Inferior parietal cortex (tissue), 1 donor: ENCODE measurements at regions not wholly inside any gene's neighbourhood (a gene's known extent, or its start where the extent isn't known, plus 50 kb on each side); places are given as distances from the start of the nearest gene placed in this dataset.
"Not testable (repeated sequence)": the region's sequence is repeated elsewhere in the genome, so short reads cannot be mapped to it uniquely, and the experiment has no call there.

Experiments
- DNase-seq: peaks from one replicate; pipeline ENCODE4 v3.0.0-alpha.2; 2016; ENCODE audit errors: extremely low spot score

DNA sequence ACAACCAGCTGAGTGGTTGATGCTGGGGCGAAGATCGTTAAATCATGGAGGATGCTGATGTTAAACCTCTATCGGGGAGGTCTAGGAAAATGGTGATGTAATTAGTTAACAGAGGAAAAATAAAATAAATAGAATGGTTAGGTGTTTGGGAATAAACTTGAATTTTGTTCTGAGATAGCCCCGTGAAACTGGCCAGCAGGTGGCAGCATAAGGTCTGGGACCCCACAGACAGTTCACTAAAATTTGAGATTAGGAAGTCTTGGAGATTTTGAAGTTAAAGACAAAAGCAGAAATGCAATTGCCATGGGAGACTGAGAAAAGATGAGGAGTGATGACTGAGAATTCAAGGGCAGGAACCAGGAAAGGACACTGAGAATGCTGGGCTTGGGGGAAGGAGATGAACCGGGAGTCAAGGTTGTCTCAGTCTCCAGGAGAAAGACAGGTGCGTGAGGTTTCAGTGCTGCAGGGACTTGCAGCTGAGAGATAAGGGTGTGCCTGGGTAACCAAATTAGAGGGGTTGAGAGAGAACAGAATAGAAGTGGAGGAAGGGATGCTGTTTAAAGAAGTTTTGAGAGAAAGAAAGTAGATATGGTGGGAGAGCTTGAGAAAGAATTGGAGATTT is 248.0 kb downstream of the ZNF92 start:
- peak; percentile 17 for DNase-seq

DNA sequence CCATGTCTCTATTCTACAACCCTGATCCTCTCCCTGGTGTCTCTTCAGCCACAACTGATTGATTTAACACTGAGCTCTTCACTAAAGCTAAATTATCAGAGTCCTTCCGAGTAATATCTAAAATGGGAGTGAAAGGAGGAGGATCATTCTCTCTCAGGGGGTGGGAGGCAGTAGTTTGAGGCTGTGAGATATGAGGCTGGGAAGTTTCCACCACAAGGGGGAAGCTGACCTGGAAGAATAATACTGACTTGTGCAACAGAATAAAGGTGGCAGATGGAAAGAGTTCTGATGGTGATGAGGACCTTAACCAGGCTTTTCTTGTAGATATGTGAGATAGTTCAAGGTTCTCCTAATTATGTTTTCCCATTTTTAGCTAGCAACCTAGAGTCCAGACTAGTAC is 241.6 kb upstream of the VKORC1L1 start:
- DNase-seq = not testable (repeated sequence)

DNA sequence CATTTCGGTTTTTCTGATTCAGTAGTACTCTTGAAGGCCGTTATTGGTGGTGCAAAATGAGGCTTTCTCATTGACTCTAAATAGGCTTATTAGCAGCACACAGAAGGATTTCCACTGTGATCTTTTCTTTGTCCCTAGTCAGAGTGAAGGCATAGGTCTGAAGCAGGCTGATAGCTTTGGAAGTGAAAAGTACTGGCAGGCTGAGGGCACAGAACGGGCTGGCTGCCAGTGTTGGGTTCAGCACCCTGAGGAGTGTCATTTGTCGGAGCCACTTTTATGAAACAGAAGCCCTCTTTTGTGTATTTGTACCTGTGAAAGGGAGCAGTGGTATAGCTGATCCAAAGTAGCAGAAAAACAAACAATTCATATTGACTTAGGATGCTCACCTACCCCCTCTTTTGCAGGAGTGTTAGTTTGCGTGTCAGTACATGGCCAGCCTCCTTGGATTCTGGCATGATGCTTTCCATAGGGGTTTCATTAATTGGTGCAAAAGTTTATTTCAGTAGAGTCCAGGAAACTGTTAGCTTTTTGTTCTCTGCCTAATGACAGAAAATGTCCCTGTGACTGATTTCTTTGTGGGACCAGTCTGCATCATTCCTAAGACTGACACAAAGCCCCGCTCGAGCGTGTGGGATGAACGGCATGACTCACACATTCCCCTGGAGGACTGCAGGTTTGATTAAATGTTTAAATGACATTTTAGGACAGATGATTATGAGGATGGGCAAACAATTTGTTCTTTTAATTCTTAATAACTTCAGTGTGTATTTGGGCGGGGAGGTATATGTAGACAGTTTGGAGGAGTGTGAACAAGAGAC is 239.1 kb upstream of the VKORC1L1 start:
- DNase-seq = not testable (repeated sequence)

DNA sequence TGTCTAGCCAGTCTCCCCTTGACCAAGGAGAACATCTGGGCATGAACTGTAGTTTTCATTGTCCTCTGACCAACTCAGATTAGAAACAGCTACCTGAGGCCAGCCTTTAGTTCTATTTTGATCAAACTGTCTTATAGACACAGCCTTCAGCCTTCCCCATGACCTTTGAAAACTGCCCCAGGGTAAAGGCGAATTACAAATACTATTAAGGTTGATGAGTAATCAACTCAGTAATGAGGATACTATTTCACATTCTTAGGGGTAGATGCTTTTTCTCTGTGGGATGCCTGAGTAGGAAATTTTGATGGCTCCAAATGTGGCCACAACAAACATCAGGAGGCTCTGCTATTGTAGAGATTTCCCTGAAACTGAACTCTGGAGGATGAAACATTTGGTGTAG is 234.0 kb upstream of the VKORC1L1 start:
- DNase-seq = not testable (repeated sequence)

DNA sequence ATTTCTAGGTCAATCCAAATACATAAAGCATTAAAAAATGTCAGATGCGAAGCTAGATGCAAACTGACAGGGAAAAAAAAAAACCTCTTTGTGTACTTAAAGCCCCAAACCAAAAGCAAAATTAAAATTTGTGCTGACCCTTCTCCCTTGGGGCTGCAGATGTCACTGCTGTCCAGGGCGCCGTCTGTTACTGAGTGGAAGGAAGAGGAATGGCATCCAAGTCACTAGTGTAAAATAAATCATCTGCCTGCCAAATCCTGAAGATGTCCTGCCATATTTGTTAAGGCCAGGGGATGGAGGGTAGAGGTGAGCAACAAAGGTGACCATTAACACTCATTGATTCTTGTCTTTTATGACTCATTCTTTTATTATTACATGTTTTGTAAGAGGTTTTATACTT is 233.2 kb upstream of the VKORC1L1 start:
- not testable (repeated sequence) for DNase-seq

DNA sequence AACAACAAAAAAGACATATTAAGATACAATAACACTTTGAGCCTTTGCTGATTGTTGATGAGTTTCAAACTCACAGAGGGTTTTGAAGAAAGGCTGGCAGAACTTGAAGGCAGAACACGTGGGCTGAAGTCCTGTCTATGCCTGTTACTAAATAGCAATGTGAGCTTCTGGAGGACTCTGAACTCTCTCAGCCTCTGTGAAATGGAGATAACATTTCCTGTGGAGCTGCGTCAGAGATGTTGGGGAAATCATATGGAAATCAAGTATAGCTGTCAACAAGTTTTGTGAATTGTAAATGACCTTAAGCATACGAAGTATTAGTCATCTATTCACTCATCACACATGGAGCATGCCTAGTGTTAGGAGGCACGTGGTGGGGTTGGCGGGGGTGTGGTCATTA is 229.4 kb upstream of the VKORC1L1 start:
- DNase-seq = not testable (repeated sequence)

DNA sequence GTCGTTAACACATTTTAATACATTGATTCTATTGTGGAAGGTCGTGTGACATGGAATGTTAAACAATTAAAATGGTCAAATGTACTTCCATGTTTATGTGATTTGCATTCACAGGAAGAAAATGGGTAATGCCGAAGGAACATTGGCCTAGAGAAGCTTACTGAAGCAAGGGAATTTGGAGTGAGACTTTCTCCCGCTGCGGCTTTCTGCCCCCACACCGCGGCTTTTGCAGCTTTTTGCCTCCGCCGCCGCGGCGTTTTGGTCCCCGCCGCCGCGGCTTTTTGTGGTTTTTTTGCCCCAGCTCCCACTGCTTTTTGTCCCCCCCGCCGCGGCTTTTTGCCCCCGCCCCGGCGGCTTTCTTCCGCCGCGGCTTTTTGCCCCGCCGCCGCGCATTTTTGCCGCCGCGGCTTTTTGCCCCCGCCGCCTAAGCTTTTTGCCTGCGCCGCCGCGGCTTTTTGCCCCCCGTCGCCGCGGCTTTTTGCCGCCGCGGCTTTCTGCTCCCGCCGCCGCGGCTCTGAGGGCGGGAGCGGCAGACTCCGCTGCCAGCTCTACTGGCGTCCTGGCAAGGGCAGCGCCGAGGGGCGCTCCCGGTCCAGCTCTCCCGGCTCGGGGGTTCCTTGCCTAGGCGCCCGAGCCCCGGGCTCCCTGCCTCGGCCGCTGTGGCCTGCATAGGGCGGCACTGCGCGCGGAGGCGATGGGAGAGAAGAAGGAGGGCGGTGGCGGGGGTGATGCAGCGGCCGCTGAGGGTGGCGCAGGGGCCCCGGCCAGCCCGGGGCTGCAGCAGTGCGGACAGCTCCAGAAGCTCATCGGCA is 225.5 kb upstream of the VKORC1L1 start:
- DNase-seq = not testable (repeated sequence)

DNA sequence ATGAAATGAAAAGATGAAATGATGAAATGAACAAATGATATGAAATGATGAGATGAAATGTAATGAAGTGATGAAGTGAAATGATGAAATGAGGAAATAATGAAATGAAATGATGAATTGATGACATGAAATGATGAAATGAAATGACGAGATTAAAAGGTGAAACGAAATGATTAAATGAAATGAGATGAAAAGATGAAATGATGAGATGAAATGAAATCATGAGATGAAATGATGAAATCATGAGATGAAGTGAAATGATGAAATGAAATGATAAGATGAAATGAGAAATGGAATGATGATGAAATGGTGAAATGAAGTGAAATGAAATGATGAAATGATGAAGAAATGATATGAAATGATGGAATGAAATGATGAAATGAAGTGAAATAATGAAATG is 221.7 kb upstream of the VKORC1L1 start:
- not testable (repeated sequence) for DNase-seq

DNA sequence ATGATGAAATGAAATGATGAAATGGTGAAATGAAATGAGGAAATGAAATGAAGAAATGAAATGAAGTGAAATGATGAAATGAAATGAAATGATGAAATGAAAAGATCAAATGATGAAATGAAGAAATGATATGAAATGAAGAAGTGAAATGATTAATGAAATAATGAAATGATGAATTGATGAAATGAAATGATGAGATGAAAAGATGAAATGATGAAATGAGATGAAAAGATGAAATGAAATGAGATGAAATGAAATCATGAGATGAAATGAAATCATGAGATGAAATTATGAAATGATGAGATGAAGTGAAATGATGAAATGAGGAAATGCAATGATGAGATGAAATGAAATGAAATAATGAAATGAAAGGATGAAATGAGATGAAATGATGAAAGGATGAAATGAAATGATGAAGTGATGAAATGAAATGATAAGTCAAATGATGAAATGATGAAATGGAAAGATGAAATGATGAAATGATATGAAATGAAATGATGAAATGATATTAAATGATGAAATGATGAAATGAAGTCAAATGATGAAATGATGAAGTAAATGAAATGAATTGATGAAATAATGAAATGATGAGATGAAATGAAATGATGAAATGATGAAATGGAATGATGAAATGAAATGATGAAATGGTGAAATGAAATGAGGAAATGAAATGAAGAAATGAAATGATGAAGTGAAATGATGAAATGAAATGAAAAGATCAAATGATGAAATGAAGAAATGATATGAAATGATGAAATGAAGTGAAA is 220.9 kb upstream of the VKORC1L1 start:
- not testable (repeated sequence) for DNase-seq

DNA sequence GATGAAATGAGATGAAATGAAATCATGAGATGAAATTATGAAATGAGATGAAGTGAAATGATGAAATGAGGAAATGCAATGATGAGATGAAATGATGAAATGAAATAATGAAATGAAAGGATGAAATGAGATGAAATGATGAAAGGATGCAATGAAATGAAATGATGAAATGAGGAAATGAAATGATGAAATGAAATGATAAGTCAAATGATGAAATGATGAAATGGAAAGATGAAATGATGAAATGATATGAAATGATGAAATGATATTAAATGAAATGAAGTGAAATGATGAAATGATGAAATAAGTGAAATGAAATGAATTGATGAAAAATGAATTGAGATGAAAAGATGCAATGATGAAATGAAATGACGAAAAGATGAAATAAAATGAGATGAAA is 220.2 kb upstream of the VKORC1L1 start:
- not testable (repeated sequence) for DNase-seq

DNA sequence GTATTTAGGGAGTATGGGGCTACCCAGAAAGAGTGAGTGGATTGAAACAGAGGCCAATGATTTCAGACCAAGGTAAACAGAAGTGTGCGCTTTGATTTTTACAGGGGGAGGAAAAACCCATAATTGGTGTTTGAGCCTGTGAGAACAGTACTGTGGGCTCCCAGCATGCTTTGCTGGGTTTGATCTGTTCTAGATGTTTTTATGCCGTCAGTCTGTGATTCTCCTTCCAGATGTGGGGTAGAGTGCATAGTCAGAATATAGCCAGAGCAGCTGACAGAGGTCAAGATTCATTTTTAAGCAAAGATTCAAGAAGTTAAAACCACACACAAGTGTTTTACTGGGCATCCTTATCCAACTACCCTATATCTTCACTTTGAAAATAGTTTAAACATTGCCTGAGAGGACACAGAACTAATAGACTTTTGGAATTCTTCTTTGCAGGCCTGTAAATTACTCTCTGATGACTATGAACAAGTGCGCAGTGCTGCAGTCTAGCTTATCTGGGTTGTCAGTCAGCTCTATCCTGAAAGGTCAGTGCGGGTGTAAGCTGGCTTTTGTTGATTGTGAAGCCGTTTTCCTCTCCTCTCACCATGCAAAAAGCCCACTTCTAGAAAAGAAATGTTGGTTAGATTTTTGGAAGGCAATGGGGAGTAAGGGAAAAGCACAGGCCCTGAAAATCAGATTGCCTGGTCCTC is 216.2 kb upstream of the VKORC1L1 start:
- not testable (repeated sequence) for DNase-seq

DNA sequence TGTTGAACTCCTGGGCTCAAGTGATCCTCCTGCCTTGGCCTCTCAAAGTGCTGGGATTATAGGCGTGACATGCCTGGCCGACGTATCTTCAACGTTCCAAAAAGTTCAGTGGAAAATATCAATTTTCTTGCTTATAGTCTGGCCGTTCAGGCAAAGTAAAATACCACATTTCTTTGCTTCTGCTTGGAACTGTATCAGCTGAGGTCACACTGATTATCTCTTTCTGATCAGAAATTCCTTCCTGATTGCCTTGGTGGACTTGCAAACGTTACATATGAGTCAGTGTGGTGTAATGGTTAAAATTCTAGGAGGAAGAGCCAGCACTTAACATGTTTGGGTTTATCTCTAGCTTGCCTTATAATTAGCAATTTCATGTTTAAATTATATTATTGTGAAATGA is 189.5 kb upstream of the VKORC1L1 start:
- DNase-seq = not testable (repeated sequence)

DNA sequence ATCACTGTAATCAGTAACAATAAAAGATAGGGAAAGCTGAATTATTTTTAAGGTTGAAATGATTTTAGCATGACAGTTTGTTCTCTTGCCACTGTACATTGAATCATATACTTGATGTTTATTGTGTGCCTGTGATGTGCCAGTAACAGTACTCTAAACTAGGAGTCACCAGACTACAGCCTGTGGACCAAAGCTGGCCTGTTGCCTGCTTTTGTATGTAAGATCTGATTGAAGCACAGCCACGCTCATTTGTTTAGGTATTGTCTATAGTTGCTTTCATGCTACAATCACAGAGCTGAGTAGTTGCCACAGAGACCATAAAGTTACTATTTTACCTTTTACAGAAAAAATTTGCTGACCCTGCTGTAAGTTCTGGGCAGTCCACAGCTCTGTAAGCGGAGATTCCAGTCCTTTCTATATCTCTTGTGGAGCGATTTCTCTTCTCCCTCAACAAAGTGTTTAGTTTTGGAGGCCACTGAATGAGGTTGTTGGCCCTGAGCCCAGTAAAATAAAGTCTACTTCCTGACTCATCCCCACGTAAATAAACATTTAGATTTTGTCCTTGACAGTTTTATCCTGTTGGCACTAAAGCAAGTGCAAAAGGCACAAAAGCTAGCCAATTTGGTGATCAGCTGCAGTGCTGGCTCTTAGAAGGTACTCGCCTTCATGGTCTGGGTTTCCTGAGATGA is 173.7 kb upstream of the VKORC1L1 start:
- not testable (repeated sequence) for DNase-seq

DNA sequence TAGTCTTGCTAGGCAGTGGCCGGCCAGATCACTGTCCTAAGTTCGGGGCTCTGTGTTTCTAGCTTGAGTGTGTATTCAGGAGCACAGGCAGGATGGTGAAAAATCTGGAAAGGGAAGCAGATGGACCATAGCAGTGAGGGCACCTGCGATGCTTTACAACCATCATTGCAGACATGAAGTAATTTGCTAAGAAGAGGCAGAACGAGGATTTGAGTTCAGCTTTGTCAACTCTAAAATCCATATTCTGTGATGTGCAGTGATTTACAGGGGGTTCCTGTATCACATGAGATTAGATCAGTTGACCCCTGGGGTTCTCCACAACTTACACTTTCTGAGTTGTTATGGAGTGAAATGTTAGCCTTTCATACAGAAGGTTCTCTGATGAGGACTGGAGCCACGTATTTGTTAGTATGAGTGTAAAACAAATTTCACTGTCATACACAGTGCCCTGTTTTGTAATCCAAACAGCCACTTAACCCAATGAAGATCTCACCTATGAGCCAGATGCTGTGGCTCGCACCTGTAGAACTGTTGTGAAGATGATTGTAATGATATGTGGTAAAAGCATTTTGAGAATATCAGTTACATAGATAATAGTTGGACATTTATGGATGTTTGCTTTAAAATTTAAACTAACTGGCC is 173.0 kb upstream of the VKORC1L1 start:
- DNase-seq = not testable (repeated sequence)

DNA sequence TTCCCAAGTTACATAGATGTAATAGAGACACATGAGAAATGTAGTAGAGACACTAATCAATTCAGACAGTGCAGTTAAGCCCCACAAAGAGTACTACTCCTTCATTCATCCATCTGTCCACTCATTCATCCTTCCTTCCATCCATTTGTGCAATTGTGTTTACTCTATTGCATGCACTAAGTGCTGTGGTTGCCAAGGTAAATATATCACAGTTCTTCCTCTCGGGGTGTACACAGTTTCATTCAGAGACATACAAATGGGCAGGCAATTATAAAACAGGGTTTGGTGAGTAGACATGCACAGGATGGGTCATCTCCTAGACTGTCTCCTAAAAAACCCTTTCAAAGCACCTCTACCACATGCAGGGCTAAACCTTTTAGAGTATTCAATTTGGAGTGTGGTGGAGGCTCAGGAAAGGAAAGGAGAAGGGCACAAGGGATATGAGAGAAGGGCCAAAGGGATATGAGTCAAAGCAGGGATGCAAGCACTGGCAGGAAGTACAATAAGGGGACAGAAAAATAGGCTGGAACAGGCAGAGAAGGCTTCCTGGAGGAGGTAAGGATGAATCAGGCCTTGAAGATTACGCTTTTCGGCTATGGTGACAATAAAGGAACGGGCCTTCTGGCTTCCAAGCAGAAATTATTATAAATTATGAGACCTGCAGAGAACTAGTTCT is 153.6 kb upstream of the VKORC1L1 start:
- not testable (repeated sequence) for DNase-seq

DNA sequence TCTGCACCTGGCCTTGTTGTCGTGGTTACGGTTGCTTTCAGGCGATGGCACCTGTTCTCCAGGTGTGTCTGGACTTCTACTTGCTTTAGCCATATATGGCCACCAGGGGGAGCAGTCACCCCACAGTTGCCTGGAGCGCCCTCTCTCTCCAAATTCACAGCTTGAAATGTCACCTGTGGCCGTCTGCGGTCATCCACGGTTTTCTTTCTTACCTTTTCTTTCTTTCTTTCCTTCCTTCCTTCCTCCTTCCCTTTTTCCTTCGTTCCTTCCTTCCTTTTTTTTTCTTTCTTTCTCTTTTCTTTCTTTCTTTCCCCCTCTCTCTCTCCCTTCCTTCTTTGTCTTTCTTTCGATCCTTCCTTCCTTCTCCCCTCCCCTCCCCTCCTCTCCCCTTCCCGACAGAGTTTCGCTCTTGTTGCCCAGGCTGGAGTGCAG is 150.5 kb upstream of the VKORC1L1 start:
- DNase-seq = peak; percentile 14

DNA sequence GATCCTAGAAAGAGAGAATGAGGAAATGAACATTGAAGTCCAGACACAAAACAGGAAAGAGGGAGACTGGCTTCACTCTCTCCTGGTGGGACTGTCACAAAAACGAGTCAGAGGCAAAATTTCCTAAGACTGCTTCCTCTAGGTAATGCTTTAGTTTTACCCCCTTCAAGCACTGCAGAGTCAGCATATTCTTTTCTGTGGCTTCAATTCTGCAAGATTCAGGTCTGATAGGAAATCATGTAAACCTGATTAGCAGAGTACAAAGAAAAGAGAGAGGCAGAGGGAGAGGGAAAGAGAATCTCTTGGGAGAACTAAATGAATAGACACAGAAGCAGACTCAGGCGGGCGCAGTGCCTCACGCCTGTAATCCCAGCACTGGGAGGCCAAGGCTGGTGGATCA is 145.7 kb upstream of the VKORC1L1 start:
- DNase-seq = not testable (repeated sequence)

DNA sequence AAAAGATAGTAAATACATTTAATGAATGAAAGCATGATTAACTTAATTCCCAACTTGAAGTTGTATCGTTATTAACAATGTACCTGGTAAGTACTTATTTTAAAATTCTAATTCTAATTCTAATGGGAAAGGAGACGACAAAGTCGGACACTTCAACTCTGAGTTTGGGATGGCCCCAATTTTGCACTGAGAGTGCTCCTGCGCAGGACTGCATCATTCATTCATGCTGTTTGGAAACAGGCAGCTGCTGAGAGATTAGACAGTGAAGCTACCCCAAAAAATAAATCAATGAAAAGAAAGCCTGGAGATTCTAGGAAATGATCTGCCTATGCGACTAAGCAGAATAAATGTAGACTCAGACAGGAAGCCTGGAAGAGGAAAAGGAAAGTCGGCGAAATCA is 141.7 kb upstream of the VKORC1L1 start:
- no peak for DNase-seq

DNA sequence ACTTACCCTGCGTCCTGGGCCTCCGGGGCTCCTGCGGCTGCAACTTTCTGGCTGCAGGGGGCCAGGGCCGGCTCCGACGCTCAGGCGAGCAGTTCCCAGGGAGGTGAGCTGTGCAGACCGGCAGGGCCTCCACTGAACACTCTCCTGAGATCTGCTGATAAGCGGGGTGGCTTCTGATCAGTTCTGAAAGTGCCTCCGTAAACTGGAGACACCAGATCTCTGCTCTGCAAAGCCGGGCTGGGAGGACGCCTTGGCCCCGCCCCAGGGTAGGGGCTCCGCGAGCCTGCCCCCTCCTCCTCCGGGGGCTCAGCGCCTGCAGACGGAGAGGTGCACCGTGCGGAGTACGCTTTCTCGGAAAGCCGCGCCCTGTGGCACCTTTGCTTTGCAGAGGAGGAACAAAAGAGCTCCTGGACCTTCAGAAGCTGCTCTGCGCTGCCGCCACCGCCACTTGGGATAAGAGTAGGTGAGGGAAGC is 141.3 kb upstream of the VKORC1L1 start:
- DNase-seq = no peak
